Thymus (tissue), 11 donors: ENCODE measurements at regions not wholly inside any gene's neighbourhood (a gene's known extent, or its start where the extent isn't known, plus 50 kb on each side); places are given as distances from the start of the nearest gene placed in this dataset.

Experiments
- DNase-seq, 9 donors: peaks; one replicate each; pipeline ENCODE4 v3.0.0-alpha.2; 2013; ENCODE audit warnings: low spot score in 9 of 9, low read depth in 6 of 9, missing footprints in 1 of 9
- H3K27ac ChIP-seq, 2 donors: one replicate each; pipeline ENCODE4 v1.5.1; 2013; ENCODE audit warnings: control low read depth in 1 of 2, low read depth in 1 of 2, low read length in 1 of 2, mild to moderate bottlenecking in 1 of 2, moderate library complexity in 1 of 2
- H3K27me3 ChIP-seq, 2 donors: one replicate each; pipeline ENCODE4 v1.5.1; 2013; ENCODE audit warnings: low read length in 1 of 2; ENCODE audit not compliant: control insufficient read depth in 2 of 2, insufficient read depth in 1 of 2
- H3K36me3 ChIP-seq, 2 donors: one replicate each; pipeline ENCODE4 v1.5.1; 2013; ENCODE audit warnings: low read length in 1 of 2, mild to moderate bottlenecking in 1 of 2, moderate library complexity in 1 of 2; ENCODE audit not compliant: control insufficient read depth in 2 of 2, insufficient read depth in 2 of 2
- H3K4me1 ChIP-seq, 2 donors: one replicate each; pipeline ENCODE4 v1.5.1; 2013; ENCODE audit warnings: low read length in 2 of 2; ENCODE audit not compliant: control insufficient read depth in 2 of 2, insufficient read depth in 2 of 2
- H3K4me3 ChIP-seq, 2 donors: one replicate each; pipeline ENCODE4 v1.5.1; 2013; ENCODE audit warnings: low read length in 2 of 2, control low read depth in 1 of 2, mild to moderate bottlenecking in 1 of 2
- H3K9me3 ChIP-seq, 2 donors: one replicate each; pipeline ENCODE4 v1.5.1; 2013; ENCODE audit warnings: low read length in 1 of 2, mild to moderate bottlenecking in 1 of 2; ENCODE audit not compliant: control insufficient read depth in 2 of 2, insufficient read depth in 1 of 2
- whole genome bisulfite sequencing: extraction: QIAGEN DNeasy Blood & Tissue Kit; methylation state at CpG from one replicate; pipeline ENCODE4 v1.1.7; 2013; 5-methylcytosine and 5-hydroxymethylcytosine counted together
- donor health status: healthy.

- DNase-seq: no peak
- Histone ChIP-seq H3K4me1 (no peaks in the 10 kb centered on the region), H3K4me3 (no peak overlapping the region), H3K27me3 (no peaks in the 10 kb centered on the region), H3K36me3 (no peaks in the 10 kb centered on the region), H3K9me3 (peaks cover 0 to 1% of the 10 kb centered on the region in 2 donors), H3K27ac (no peak overlapping the region)
- 91% methylated on average over 10 of the region's 10 CpGs for WGBS
Observed at GRCh38 chr2:11096591-11096990, 58.7 kb upstream of the SLC66A3 start.

DNA sequence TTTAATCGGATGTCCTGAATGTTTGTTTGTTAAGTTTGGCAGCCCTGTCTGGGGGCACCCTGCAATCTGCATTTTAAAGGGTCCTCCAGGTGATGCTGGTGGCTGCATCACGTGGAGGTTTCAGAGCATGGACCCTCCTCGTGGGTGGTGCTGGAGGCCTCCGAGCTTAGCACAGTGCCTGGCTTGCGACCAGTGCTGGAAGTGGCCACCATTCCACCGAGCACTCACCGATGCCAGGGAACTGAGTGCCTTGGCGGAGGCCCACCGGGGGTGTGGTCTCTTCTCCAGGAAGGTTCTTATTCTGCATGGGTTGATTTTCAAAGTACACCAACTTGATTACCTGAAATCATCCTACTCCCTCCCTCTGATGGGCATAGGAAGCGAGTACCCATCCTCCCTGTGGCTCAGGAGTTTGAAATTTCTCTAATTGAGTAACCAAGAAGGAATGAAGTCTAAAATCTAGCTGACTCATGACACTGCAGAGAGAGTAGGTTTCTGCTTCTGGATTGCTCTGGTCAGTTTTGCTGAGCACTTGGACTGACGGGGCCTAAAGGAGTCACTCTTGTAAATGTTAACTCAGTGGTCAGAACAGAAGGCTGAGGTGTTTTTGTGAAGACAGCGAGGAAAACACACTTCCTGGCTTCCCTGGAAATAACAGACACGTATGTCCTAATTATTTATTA lies 58.1 kb upstream of the SLC66A3 start:
- 89% methylated on average over 13 of the region's 13 CpGs for WGBS
- DNase-seq: no peak
- no peak overlapping the region for H3K4me3 ChIP-seq

GRCh38 chr2:11097854-11098387 lies 57.3 kb upstream of the SLC66A3 start:
- Histone ChIP-seq H3K9me3 (peaks cover 0 to 1% of the 10 kb centered on the region in 2 donors), H3K27me3 (no peaks in the 10 kb centered on the region), H3K4me1 (no peaks in the 10 kb centered on the region), H3K27ac (no peak overlapping the region), H3K36me3 (no peaks in the 10 kb centered on the region), H3K4me3 (no peak overlapping the region)
- 90% methylated on average over 13 of the region's 13 CpGs for WGBS
- DNase-seq: no peak

More for the DNA sequence above, 58.1 kb upstream of the SLC66A3 start:
- peaks cover 0 to 1% of the 10 kb centered on the region in 2 donors for H3K9me3 ChIP-seq
- no peaks in the 10 kb centered on the region for H3K27me3 ChIP-seq
- H3K27ac ChIP-seq: no peak overlapping the region
- no peaks in the 10 kb centered on the region for H3K4me1 ChIP-seq
- H3K36me3 ChIP-seq: no peaks in the 10 kb centered on the region

GRCh38 chr2:11099122-11100065 lies 55.9 kb upstream of the SLC66A3 start:
- H3K9me3 ChIP-seq: peaks cover 0 to 1% of the 10 kb centered on the region in 2 donors
- 96% methylated on average over 14 of the region's 14 CpGs for WGBS
- no peak overlapping the region for H3K4me3 ChIP-seq
- H3K4me1 ChIP-seq: no peaks in the 10 kb centered on the region
- no peaks in the 10 kb centered on the region for H3K27me3 ChIP-seq
- H3K27ac ChIP-seq: no peak overlapping the region
- H3K36me3 ChIP-seq: no peaks in the 10 kb centered on the region
- no peak for DNase-seq

- no peaks in the 10 kb centered on the region for H3K36me3 ChIP-seq
- no peaks in the 10 kb centered on the region for H3K4me1 ChIP-seq
- no peak overlapping the region for H3K4me3 ChIP-seq
- 97% methylated on average over 6 of the region's 6 CpGs for WGBS
- DNase-seq: no peak
- peaks cover 0 to 1% of the 10 kb centered on the region in 2 donors for H3K9me3 ChIP-seq
- H3K27me3 ChIP-seq: no peaks in the 10 kb centered on the region
- H3K27ac ChIP-seq: no peak overlapping the region
Observed at GRCh38 chr2:11100130-11100529, 55.1 kb upstream of the SLC66A3 start.

- WGBS: 93% methylated on average over 6 of the region's 6 CpGs
- Histone ChIP-seq H3K4me1 (no peaks in the 10 kb centered on the region), H3K27me3 (no peaks in the 10 kb centered on the region), H3K36me3 (no peaks in the 10 kb centered on the region), H3K4me3 (no peak overlapping the region), H3K27ac (no peak overlapping the region), H3K9me3 (peaks cover 0 to 1% of the 10 kb centered on the region in 2 donors)
- no peak for DNase-seq
Observed at GRCh38 chr2:11100976-11101375, 54.3 kb upstream of the SLC66A3 start.

- H3K4me1 ChIP-seq: no peaks in the 10 kb centered on the region
- H3K4me3 ChIP-seq: no peak overlapping the region
- no peak for DNase-seq
- no peak overlapping the region for H3K27ac ChIP-seq
- H3K27me3 ChIP-seq: no peaks in the 10 kb centered on the region
- no peaks in the 10 kb centered on the region for H3K36me3 ChIP-seq
- peaks cover 0 to 1% of the 10 kb centered on the region in 2 donors for H3K9me3 ChIP-seq
- whole genome bisulfite sequencing: 83% methylated on average over 4 of the region's 4 CpGs
Observed at GRCh38 chr2:11101430-11101829, 53.8 kb upstream of the SLC66A3 start.

DNA sequence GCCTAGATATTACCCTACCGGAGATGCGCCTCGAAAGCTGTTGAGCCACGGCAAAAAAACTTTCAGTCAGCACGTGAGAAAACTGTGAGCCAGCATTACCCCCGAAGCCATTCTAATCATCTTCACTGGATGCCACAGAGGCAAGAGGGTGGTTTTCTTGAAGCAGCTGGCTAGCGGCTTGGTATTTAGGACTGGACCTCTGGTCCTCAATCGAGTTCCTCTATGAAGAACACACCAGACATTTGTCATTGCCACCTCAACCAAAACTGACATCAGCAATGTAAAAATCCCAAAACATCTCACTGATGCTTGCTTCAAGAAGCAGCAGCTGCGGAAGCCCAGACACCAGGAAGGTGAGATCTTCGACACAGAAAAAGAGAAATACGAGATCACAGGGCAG lies 52.8 kb upstream of the SLC66A3 start:
- WGBS: 92% methylated on average over 11 of the region's 11 CpGs
- H3K9me3 ChIP-seq: peaks cover 0 to 1% of the 10 kb centered on the region in 2 donors
- no peak overlapping the region for H3K27ac ChIP-seq
- no peak overlapping the region for H3K4me3 ChIP-seq
- DNase-seq: no peak
- H3K27me3 ChIP-seq: no peaks in the 10 kb centered on the region
- no peaks in the 10 kb centered on the region for H3K4me1 ChIP-seq
- no peaks in the 10 kb centered on the region for H3K36me3 ChIP-seq
